Neural crest cell (in vitro differentiated cells): ENCODE measurements at regions not wholly inside any gene's neighbourhood (a gene's known extent, or its start where the extent isn't known, plus 50 kb on each side); places are given as distances from the start of the nearest gene placed in this dataset. TPM values are rescaled to one million over a fixed set of nuclear protein-coding genes. Genes with fewer than 3 reads are reported as not detected.

Experiments
- microRNA-seq: library from miRNA; unstranded; fragments of <30 nt; microRNA quantifications from one replicate; pipeline ENCODE4, GENCODE V29; 2020

Small RNA genes in the stretch of these regions (microRNA-seq; reads per million reads assigned to microRNA genes)
- not detected for gene MIR4643
